ENCODE measurements at regions not wholly inside any gene's neighbourhood (a gene's known extent, or its start where the extent isn't known, plus 50 kb on each side); places are given as distances from the start of the nearest gene placed in this dataset.

DNA sequence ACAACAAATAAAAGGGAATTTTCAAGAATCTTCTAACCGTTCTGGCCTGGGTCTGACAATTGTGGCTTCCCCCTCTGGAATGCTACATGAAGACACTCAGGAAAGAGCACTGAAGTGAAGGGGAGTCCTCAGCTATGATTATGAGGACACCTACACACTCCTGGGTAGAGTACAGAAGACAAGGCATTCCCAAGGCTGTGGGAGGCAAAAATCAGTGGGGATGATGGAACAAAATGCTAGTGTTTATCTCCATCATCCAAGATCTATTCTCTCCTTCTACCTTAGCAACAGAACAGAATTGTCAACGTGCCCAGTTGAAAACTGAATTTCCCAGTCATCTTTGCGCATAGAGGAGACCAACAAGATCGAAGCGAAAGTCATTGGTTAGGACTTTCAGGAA, 130.1 kb upstream of the LARP1 start:
- H3K27me3 ChIP-seq (ENCODE audit: insufficient read depth, low read depth, low read length): no peaks in the 10 kb centered on the region
- no peaks in the 10 kb centered on the region for H3K9me3 ChIP-seq (ENCODE audit: low read length)
- no peak overlapping the region for H3K27ac ChIP-seq (ENCODE audit: low read length)
- TF ChIP-seq MXI1 (conservative IDR thresholded peaks at IDR 0.05; ENCODE audit: poor library complexity, severe bottlenecking): no peak
- TF ChIP-seq RAD21 (conservative IDR thresholded peaks at IDR 0.05): no peak
- no peak for TF ChIP-seq SMC3 (conservative IDR thresholded peaks at IDR 0.05; ENCODE audit: poor library complexity)
- TF ChIP-seq TAF1 (IDR thresholded peaks at IDR 0.05; ENCODE audit: low read depth): no peak
- no peak for TF ChIP-seq EP300 (conservative IDR thresholded peaks at IDR 0.05; ENCODE audit: poor library complexity, severe bottlenecking)
- TF ChIP-seq EZH2 (IDR thresholded peaks at IDR 0.05; ENCODE audit: borderline replicate concordance, insufficient read depth, low read length, poor library complexity, severe bottlenecking): no peak
- TF ChIP-seq, protein P1, sequence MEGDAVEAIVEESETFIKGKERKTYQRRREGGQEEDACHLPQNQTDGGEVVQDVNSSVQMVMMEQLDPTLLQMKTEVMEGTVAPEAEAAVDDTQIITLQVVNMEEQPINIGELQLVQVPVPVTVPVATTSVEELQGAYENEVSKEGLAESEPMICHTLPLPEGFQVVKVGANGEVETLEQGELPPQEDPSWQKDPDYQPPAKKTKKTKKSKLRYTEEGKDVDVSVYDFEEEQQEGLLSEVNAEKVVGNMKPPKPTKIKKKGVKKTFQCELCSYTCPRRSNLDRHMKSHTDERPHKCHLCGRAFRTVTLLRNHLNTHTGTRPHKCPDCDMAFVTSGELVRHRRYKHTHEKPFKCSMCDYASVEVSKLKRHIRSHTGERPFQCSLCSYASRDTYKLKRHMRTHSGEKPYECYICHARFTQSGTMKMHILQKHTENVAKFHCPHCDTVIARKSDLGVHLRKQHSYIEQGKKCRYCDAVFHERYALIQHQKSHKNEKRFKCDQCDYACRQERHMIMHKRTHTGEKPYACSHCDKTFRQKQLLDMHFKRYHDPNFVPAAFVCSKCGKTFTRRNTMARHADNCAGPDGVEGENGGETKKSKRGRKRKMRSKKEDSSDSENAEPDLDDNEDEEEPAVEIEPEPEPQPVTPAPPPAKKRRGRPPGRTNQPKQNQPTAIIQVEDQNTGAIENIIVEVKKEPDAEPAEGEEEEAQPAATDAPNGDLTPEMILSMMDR (IDR thresholded peaks at IDR 0.05; ENCODE audit: poor library complexity, severe bottlenecking): no peak
- TF ChIP-seq REST (IDR thresholded peaks at IDR 0.05; ENCODE audit: borderline replicate concordance): no peak
- TF ChIP-seq POLR2AphosphoS5 (IDR thresholded peaks at IDR 0.05): no peak
- H2AFZ ChIP-seq (ENCODE audit: low read depth, low read length): no peak overlapping the region
- no peaks in the 10 kb centered on the region for H3K79me2 ChIP-seq (replicated peaks; ENCODE audit: insufficient read depth, low read length)
- H3F3A ChIP-seq (ENCODE audit: insufficient read depth, low read length, poor library complexity, severe bottlenecking): no peaks in the 10 kb centered on the region
- H3K4me2 ChIP-seq (ENCODE audit: low read length): no peak overlapping the region
- no peaks in the 10 kb centered on the region for H3K9me2 ChIP-seq (ENCODE audit: insufficient read depth, low read length)
- H3K9ac ChIP-seq (ENCODE audit: low read length): no peak overlapping the region
- no peaks in the 10 kb centered on the region for H4K20me1 ChIP-seq (ENCODE audit: insufficient read depth)
- no peaks in the 10 kb centered on the region for H3K36me3 ChIP-seq (ENCODE audit: insufficient read depth, low read length)
- H3K4me3 ChIP-seq (ENCODE audit: low read length): no peak overlapping the region

- Histone ChIP-seq H3K9me3 (ENCODE audit: low read length) (no peaks in the 10 kb centered on the region), H3K79me2 (replicated peaks; ENCODE audit: insufficient read depth, low read length) (no peaks in the 10 kb centered on the region), H2AFZ (ENCODE audit: low read depth, low read length) (no peak overlapping the region), H3K9ac (ENCODE audit: low read length) (no peak overlapping the region), H3K4me3 (ENCODE audit: low read length) (no peak overlapping the region), H4K20me1 (ENCODE audit: insufficient read depth) (no peaks in the 10 kb centered on the region), H3K27me3 (ENCODE audit: insufficient read depth, low read depth, low read length) (no peaks in the 10 kb centered on the region), H3K27ac (ENCODE audit: low read length) (no peak overlapping the region), H3K9me2 (ENCODE audit: insufficient read depth, low read length) (no peaks in the 10 kb centered on the region), H3K4me2 (ENCODE audit: low read length) (no peak overlapping the region), H3F3A (ENCODE audit: insufficient read depth, low read length, poor library complexity, severe bottlenecking) (no peaks in the 10 kb centered on the region), H3K36me3 (ENCODE audit: insufficient read depth, low read length) (no peaks in the 10 kb centered on the region)
- TF ChIP-seq TAF1 (IDR thresholded peaks at IDR 0.05; ENCODE audit: low read depth) (no peak), SMC3 (conservative IDR thresholded peaks at IDR 0.05; ENCODE audit: poor library complexity) (no peak), EP300 (conservative IDR thresholded peaks at IDR 0.05; ENCODE audit: poor library complexity, severe bottlenecking) (no peak), REST (IDR thresholded peaks at IDR 0.05; ENCODE audit: borderline replicate concordance) (no peak), EZH2 (IDR thresholded peaks at IDR 0.05; ENCODE audit: borderline replicate concordance, insufficient read depth, low read length, poor library complexity, severe bottlenecking) (no peak), RAD21 (conservative IDR thresholded peaks at IDR 0.05) (no peak), MXI1 (conservative IDR thresholded peaks at IDR 0.05; ENCODE audit: poor library complexity, severe bottlenecking) (no peak), POLR2AphosphoS5 (IDR thresholded peaks at IDR 0.05) (no peak)
- TF ChIP-seq, protein P1 (IDR thresholded peaks at IDR 0.05; ENCODE audit: poor library complexity, severe bottlenecking): no peak
Measured at GRCh38 chr5:154624341-154624740, 130.8 kb upstream of the LARP1 start.
